22Rv1 (cell line): ENCODE measurements at regions not wholly inside any gene's neighbourhood (a gene's known extent, or its start where the extent isn't known, plus 50 kb on each side); places are given as distances from the start of the nearest gene placed in this dataset.

Experiments used
- CTCF ChIP-seq: fragments of 450-650 bp; IDR thresholded peaks from 2 replicates; pipeline ENCODE4 v1.5.1; 2017; ENCODE audit warnings: mild to moderate bottlenecking
- ZFX ChIP-seq: fragments of 450-650 bp; IDR thresholded peaks from 2 replicates; pipeline ENCODE4 v1.6.1; 2017; ENCODE audit warnings: antibody characterized with exemption, borderline replicate concordance

- TF ChIP-seq CTCF (no peak), ZFX (no peak)
Measured at GRCh38 chr4:148800336-148800885, 358.2 kb upstream of the NR3C2 start.
